ENCODE measurements at regions not wholly inside any gene's neighbourhood (a gene's known extent, or its start where the extent isn't known, plus 50 kb on each side); places are given as distances from the start of the nearest gene placed in this dataset.
"Not testable (repeated sequence)": the region's sequence is repeated elsewhere in the genome, so short reads cannot be mapped to it uniquely, and the experiment has no call there.

GRCh38 chr4:187118166-187118565 is 394.5 kb upstream of the FAT1 start:
- DNase-seq (ENCODE audit: low spot score) = no peak

- no peak for DNase-seq (ENCODE audit: low spot score)
Measured at GRCh38 chr4:187118602-187119120, 395.0 kb upstream of the FAT1 start.

GRCh38 chr4:187124331-187124730 is 400.7 kb upstream of the FAT1 start:
- DNase-seq (ENCODE audit: low spot score) = no peak

- DNase-seq (ENCODE audit: low spot score) = no peak
Measured at GRCh38 chr4:187125062-187125461, 401.4 kb upstream of the FAT1 start.

- DNase-seq (ENCODE audit: low spot score) = no peak
Measured at GRCh38 chr4:187127456-187127855, 403.8 kb upstream of the FAT1 start.

- peak; percentile 22 for DNase-seq (ENCODE audit: low spot score)
Measured at GRCh38 chr4:187128222-187128621, 404.6 kb upstream of the FAT1 start.

GRCh38 chr4:187128976-187129375 is 405.3 kb upstream of the FAT1 start:
- DNase-seq (ENCODE audit: low spot score) = peak; percentile 56

- DNase-seq (ENCODE audit: low spot score) = not testable (repeated sequence)
Measured at GRCh38 chr4:187131826-187132225, 408.2 kb upstream of the FAT1 start.

- DNase-seq (ENCODE audit: low spot score) = no peak
Measured at GRCh38 chr4:187135878-187136277, 412.2 kb upstream of the FAT1 start.

- no peak for DNase-seq (ENCODE audit: low spot score)
Measured at GRCh38 chr4:187139141-187139540, 415.5 kb upstream of the FAT1 start.

GRCh38 chr4:187141101-187141500 is 417.4 kb upstream of the FAT1 start:
- DNase-seq (ENCODE audit: low spot score) = no peak

GRCh38 chr4:187149229-187149945 is 425.7 kb upstream of the FAT1 start:
- no peak for DNase-seq (ENCODE audit: low spot score)

- no peak for DNase-seq (ENCODE audit: low spot score)
Measured at GRCh38 chr4:187157380-187157958, 433.8 kb upstream of the FAT1 start.

GRCh38 chr4:187158003-187158402 is 434.3 kb upstream of the FAT1 start:
- DNase-seq (ENCODE audit: low spot score) = no peak

GRCh38 chr4:187160486-187160885 is 436.8 kb upstream of the FAT1 start:
- DNase-seq (ENCODE audit: low spot score) = no peak

- no peak for DNase-seq (ENCODE audit: low spot score)
Measured at GRCh38 chr4:187166886-187167512, 443.3 kb upstream of the FAT1 start.

- DNase-seq (ENCODE audit: low spot score) = no peak
Measured at GRCh38 chr4:187171706-187172339, 448.2 kb upstream of the FAT1 start.

- peak; percentile 28 for DNase-seq (ENCODE audit: low spot score)
Measured at GRCh38 chr4:187172340-187172761, 448.7 kb upstream of the FAT1 start.

- DNase-seq (ENCODE audit: low spot score) = no peak
Measured at GRCh38 chr4:187174749-187175148, 451.1 kb upstream of the FAT1 start.

- DNase-seq (ENCODE audit: low spot score) = no peak
Measured at GRCh38 chr4:187175197-187175596, 451.5 kb upstream of the FAT1 start.

- DNase-seq (ENCODE audit: low spot score) = no peak
Measured at GRCh38 chr4:187176261-187176910, 452.7 kb upstream of the FAT1 start.

GRCh38 chr4:187178084-187178483 is 454.4 kb upstream of the FAT1 start:
- DNase-seq (ENCODE audit: low spot score) = no peak

All from umbilical cord (tissue), 1 donor.